ENCODE measurements at regions not wholly inside any gene's neighbourhood (a gene's known extent, or its start where the extent isn't known, plus 50 kb on each side); places are given as distances from the start of the nearest gene placed in this dataset.

DNA sequence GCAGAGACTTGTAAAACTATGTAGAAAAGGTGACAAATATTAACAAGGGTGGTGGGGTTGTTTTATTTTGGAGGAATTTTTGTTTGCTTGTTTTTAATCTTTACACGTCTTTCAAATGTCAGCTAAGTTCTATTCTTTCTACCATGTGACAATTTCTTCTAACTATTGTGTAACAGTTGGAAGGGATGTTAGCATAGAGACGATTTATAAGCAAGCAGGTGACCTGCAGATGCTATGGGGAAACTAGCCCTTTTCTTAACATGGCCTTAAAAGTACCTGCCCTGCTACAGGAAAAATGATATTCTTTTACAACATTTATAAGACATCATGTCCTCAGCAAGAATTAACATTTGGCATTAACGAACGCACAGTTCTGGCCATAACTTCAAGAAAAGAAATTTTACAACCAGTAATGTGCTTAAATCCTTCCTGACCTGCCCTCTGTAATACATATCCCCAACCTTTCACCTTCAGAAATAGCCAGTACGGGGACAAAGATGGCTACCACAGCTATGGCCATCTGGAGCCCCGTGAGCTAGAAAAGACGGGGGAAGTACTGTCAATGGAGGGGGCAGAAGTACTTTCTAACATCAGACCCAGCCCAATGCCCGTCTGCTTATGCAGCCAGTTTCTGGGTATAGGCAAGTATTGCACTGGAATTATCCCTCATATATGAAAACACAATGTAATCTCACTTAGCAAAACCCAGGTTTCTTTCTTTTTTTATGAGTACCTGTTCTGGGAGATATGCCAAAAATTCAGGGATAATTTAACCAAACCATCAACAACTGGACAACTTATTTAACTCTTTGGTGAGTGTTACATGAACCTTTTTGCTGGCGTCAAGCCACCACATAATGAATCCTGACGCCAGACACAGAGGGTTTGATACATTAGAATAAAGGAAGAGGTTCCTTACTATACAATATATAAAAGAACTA is 67.7 kb upstream of the NR2F2 start:
- Histone ChIP-seq H3K4me3 (ENCODE audit: low read length) (no peak overlapping the region), H3K27me3 (ENCODE audit: insufficient read depth, low read length, poor library complexity) (no peaks in the 10 kb centered on the region), H3K18ac (ENCODE audit: low read length) (no peak overlapping the region), H3K36me3 (ENCODE audit: control insufficient read depth, insufficient read depth, low read length) (no peaks in the 10 kb centered on the region), H3K4me2 (ENCODE audit: low read length) (no peak overlapping the region), H3K79me1 (ENCODE audit: low read length) (no peaks in the 10 kb centered on the region), H3K23ac (ENCODE audit: low read length) (no peak overlapping the region), H2AK5ac (ENCODE audit: low read length) (no peak overlapping the region), H3K79me2 (ENCODE audit: control insufficient read depth, insufficient read depth, low read length) (no peaks in the 10 kb centered on the region), H3K4ac (ENCODE audit: low read depth, low read length) (no peak overlapping the region), H2BK120ac (ENCODE audit: low read depth, low read length) (no peak overlapping the region), H4K5ac (ENCODE audit: low read length) (no peak overlapping the region), H3K27ac (ENCODE audit: low read depth, low read length) (no peak overlapping the region), H3K9ac (ENCODE audit: low read length) (no peak overlapping the region), H4K8ac (ENCODE audit: low read depth, low read length) (no peak overlapping the region), H3K4me1 (ENCODE audit: control insufficient read depth, low read depth, low read length) (no peaks in the 10 kb centered on the region), H2BK15ac (replicated peaks; ENCODE audit: low read depth) (no peak overlapping the region), H3K56ac (ENCODE audit: low read length) (no peak overlapping the region), H2BK5ac (ENCODE audit: low read length) (no peak overlapping the region)
- DNase-seq, result no peak
- WGBS (ENCODE audit: extremely low coverage, insufficient coverage, low lambda C conversion rate), result no CpG with 5 or more reads among the region's 10 CpGs

DNA sequence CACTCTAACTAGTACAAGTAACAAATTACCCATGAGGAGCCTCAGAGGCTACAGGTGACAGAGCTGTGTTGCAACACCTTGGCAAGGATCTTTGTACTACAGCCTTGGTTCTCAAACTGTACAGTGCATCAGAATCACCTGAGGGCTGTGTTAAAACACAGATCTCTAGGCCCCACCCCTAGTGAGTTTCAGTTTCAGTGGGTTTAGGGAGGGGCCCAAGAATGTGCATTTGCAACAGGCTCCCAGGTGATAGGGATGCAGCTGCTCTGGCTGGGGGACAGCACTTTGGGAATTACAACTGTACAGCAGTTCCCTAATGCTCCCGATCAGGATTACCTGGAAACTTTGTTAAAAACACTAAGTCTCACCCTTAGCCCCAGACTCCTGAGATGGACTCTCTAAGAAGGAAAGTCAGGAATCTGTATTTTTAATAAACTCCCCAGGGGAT is 66.1 kb upstream of the NR2F2 start:
- Histone ChIP-seq H3K4me3 (ENCODE audit: low read length) (no peak overlapping the region), H3K18ac (ENCODE audit: low read length) (no peak overlapping the region), H2BK5ac (ENCODE audit: low read length) (no peak overlapping the region), H4K5ac (ENCODE audit: low read length) (no peak overlapping the region), H3K4me1 (ENCODE audit: control insufficient read depth, low read depth, low read length) (no peaks in the 10 kb centered on the region), H3K4me2 (ENCODE audit: low read length) (no peak overlapping the region), H3K56ac (ENCODE audit: low read length) (no peak overlapping the region), H3K27me3 (ENCODE audit: insufficient read depth, low read length, poor library complexity) (no peaks in the 10 kb centered on the region), H3K79me2 (ENCODE audit: control insufficient read depth, insufficient read depth, low read length) (no peaks in the 10 kb centered on the region), H3K36me3 (ENCODE audit: control insufficient read depth, insufficient read depth, low read length) (no peaks in the 10 kb centered on the region), H3K27ac (ENCODE audit: low read depth, low read length) (no peak overlapping the region), H3K9ac (ENCODE audit: low read length) (no peak overlapping the region), H2BK120ac (ENCODE audit: low read depth, low read length) (peak overlapping the region; percentile 14), H3K4ac (ENCODE audit: low read depth, low read length) (no peak overlapping the region), H2BK15ac (replicated peaks; ENCODE audit: low read depth) (no peak overlapping the region), H2AK5ac (ENCODE audit: low read length) (no peak overlapping the region), H3K79me1 (ENCODE audit: low read length) (no peaks in the 10 kb centered on the region), H3K23ac (ENCODE audit: low read length) (no peak overlapping the region), H4K8ac (ENCODE audit: low read depth, low read length) (no peak overlapping the region)
- no peak for DNase-seq
- no CpG with 5 or more reads among the region's 1 CpG for WGBS (ENCODE audit: extremely low coverage, insufficient coverage, low lambda C conversion rate)

DNA sequence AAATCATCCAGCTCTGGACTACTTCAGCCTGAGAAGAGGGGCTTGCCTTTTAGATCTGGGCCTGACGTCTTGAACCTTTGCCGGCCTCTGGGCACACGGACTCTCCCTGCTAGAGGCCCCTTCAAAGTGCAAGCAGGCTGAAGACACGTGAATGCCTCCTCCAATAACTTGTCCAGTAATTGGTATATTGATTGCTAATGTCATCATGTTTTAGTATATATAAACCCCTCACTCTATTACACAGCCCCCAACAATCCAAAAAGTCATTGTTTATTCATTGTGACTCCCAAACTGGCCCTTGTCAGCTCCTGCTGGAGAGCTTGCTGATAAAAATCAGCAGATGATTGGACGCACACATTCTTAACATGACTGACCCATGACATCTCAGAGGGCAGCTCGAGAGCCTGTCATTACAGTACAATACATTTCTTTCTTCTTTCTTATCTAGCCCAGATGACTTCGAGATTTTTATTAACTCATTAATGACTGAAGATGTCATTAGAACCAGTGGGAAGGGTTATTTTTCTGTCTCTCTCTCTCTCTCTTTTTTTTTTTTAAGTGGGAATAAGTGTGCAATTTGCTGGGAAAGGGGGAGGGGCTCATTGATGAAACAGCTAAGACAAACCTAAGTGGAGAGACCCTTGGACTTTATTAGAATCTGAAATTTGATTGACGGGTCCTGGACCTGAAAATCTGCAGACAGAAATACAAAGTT is 65.5 kb upstream of the NR2F2 start:
- no peaks in the 10 kb centered on the region for H3K36me3 ChIP-seq (ENCODE audit: control insufficient read depth, insufficient read depth, low read length)
- H3K4ac ChIP-seq (ENCODE audit: low read depth, low read length), result no peak overlapping the region
- no peak overlapping the region for H3K4me3 ChIP-seq (ENCODE audit: low read length)
- H2BK15ac ChIP-seq (replicated peaks; ENCODE audit: low read depth), result no peak overlapping the region
- H3K18ac ChIP-seq (ENCODE audit: low read length), result no peak overlapping the region
- no peak overlapping the region for H3K9ac ChIP-seq (ENCODE audit: low read length)
- no peak overlapping the region for H2BK5ac ChIP-seq (ENCODE audit: low read length)
- no peaks in the 10 kb centered on the region for H3K79me2 ChIP-seq (ENCODE audit: control insufficient read depth, insufficient read depth, low read length)
- H3K56ac ChIP-seq (ENCODE audit: low read length), result no peak overlapping the region
- peak overlapping the region; percentile 14 for H2BK120ac ChIP-seq (ENCODE audit: low read depth, low read length)
- no peak overlapping the region for H3K4me2 ChIP-seq (ENCODE audit: low read length)
- no peak overlapping the region for H3K27ac ChIP-seq (ENCODE audit: low read depth, low read length)
- no peak overlapping the region for H4K8ac ChIP-seq (ENCODE audit: low read depth, low read length)
- H3K79me1 ChIP-seq (ENCODE audit: low read length), result no peaks in the 10 kb centered on the region
- no peaks in the 10 kb centered on the region for H3K4me1 ChIP-seq (ENCODE audit: control insufficient read depth, low read depth, low read length)
- no peak overlapping the region for H4K5ac ChIP-seq (ENCODE audit: low read length)
- no CpG with 5 or more reads among the region's 8 CpGs for WGBS (ENCODE audit: extremely low coverage, insufficient coverage, low lambda C conversion rate)
- H3K27me3 ChIP-seq (ENCODE audit: insufficient read depth, low read length, poor library complexity), result no peaks in the 10 kb centered on the region
- DNase-seq, result peak; percentile 89
- no peak overlapping the region for H3K23ac ChIP-seq (ENCODE audit: low read length)
- H2AK5ac ChIP-seq (ENCODE audit: low read length), result no peak overlapping the region

DNA sequence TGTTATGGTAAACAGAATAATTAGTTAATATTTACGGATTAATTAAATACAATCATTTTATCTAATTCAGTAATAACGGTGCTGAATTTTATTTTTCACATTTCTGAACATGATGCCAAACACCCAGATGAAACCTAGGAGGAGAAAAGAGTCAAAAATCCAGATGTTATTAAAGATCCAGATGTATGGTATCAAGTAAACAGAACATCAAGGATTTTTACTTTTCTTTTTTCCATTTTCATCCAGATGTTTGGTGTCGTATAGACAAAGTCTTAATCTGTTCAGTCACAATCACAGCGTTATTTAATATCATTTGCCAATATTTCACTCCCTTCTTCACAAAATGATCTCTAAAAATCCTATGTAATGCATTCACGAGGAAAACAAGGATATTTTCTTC is 64.0 kb upstream of the NR2F2 start:
- Histone ChIP-seq H3K18ac (ENCODE audit: low read length) (no peak overlapping the region), H3K4me1 (ENCODE audit: control insufficient read depth, low read depth, low read length) (no peaks in the 10 kb centered on the region), H3K4ac (ENCODE audit: low read depth, low read length) (no peak overlapping the region), H4K5ac (ENCODE audit: low read length) (no peak overlapping the region), H3K56ac (ENCODE audit: low read length) (no peak overlapping the region), H3K4me3 (ENCODE audit: low read length) (no peak overlapping the region), H2BK15ac (replicated peaks; ENCODE audit: low read depth) (no peak overlapping the region), H3K9ac (ENCODE audit: low read length) (no peak overlapping the region), H2BK120ac (ENCODE audit: low read depth, low read length) (no peak overlapping the region), H3K4me2 (ENCODE audit: low read length) (no peak overlapping the region), H3K79me2 (ENCODE audit: control insufficient read depth, insufficient read depth, low read length) (no peaks in the 10 kb centered on the region), H3K79me1 (ENCODE audit: low read length) (no peaks in the 10 kb centered on the region), H3K23ac (ENCODE audit: low read length) (no peak overlapping the region), H3K36me3 (ENCODE audit: control insufficient read depth, insufficient read depth, low read length) (no peaks in the 10 kb centered on the region), H4K8ac (ENCODE audit: low read depth, low read length) (no peak overlapping the region), H2AK5ac (ENCODE audit: low read length) (no peak overlapping the region), H3K27me3 (ENCODE audit: insufficient read depth, low read length, poor library complexity) (no peaks in the 10 kb centered on the region), H2BK5ac (ENCODE audit: low read length) (no peak overlapping the region), H3K27ac (ENCODE audit: low read depth, low read length) (no peak overlapping the region)
- no CpG with 5 or more reads among the region's 5 CpGs for WGBS (ENCODE audit: extremely low coverage, insufficient coverage, low lambda C conversion rate)
- DNase-seq, result no peak

DNA sequence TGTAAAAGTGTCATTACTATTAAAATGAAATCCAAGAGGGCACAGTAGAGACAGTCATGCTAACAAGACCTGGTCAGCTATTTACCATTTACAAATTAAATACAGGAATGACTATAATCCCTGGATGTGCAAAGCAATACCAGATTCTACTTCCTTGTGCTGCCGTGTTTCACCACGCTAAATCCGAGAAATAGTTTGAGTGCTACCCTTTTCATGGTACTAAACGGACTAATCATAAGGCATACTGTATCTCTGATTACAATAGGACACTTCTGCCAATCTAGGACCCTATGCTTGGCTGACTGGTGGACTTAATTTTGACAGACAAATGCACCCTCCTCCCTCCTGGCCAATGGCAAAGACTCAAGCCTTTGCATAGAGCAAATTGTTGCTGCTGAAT is 63.0 kb upstream of the NR2F2 start:
- no peak overlapping the region for H3K27ac ChIP-seq (ENCODE audit: low read depth, low read length)
- no peak overlapping the region for H3K23ac ChIP-seq (ENCODE audit: low read length)
- H3K9ac ChIP-seq (ENCODE audit: low read length), result no peak overlapping the region
- H3K36me3 ChIP-seq (ENCODE audit: control insufficient read depth, insufficient read depth, low read length), result no peaks in the 10 kb centered on the region
- H3K4me1 ChIP-seq (ENCODE audit: control insufficient read depth, low read depth, low read length), result no peaks in the 10 kb centered on the region
- no peak overlapping the region for H3K4me3 ChIP-seq (ENCODE audit: low read length)
- H3K18ac ChIP-seq (ENCODE audit: low read length), result no peak overlapping the region
- no peak overlapping the region for H2BK120ac ChIP-seq (ENCODE audit: low read depth, low read length)
- H4K5ac ChIP-seq (ENCODE audit: low read length), result no peak overlapping the region
- no peak overlapping the region for H3K56ac ChIP-seq (ENCODE audit: low read length)
- no peak overlapping the region for H2AK5ac ChIP-seq (ENCODE audit: low read length)
- no peaks in the 10 kb centered on the region for H3K27me3 ChIP-seq (ENCODE audit: insufficient read depth, low read length, poor library complexity)
- no peak overlapping the region for H2BK5ac ChIP-seq (ENCODE audit: low read length)
- no CpG with 5 or more reads among the region's 4 CpGs for WGBS (ENCODE audit: extremely low coverage, insufficient coverage, low lambda C conversion rate)
- no peak for DNase-seq
- H3K79me1 ChIP-seq (ENCODE audit: low read length), result no peaks in the 10 kb centered on the region
- H3K4ac ChIP-seq (ENCODE audit: low read depth, low read length), result no peak overlapping the region
- H3K79me2 ChIP-seq (ENCODE audit: control insufficient read depth, insufficient read depth, low read length), result no peaks in the 10 kb centered on the region
- H2BK15ac ChIP-seq (replicated peaks; ENCODE audit: low read depth), result no peak overlapping the region
- H4K8ac ChIP-seq (ENCODE audit: low read depth, low read length), result no peak overlapping the region
- H3K4me2 ChIP-seq (ENCODE audit: low read length), result no peak overlapping the region
